ENCODE measurements at regions not wholly inside any gene's neighbourhood (a gene's known extent, or its start where the extent isn't known, plus 50 kb on each side); places are given as distances from the start of the nearest gene placed in this dataset.
"Not testable (repeated sequence)": the region's sequence is repeated elsewhere in the genome, so short reads cannot be mapped to it uniquely, and the experiment has no call there.

DNA sequence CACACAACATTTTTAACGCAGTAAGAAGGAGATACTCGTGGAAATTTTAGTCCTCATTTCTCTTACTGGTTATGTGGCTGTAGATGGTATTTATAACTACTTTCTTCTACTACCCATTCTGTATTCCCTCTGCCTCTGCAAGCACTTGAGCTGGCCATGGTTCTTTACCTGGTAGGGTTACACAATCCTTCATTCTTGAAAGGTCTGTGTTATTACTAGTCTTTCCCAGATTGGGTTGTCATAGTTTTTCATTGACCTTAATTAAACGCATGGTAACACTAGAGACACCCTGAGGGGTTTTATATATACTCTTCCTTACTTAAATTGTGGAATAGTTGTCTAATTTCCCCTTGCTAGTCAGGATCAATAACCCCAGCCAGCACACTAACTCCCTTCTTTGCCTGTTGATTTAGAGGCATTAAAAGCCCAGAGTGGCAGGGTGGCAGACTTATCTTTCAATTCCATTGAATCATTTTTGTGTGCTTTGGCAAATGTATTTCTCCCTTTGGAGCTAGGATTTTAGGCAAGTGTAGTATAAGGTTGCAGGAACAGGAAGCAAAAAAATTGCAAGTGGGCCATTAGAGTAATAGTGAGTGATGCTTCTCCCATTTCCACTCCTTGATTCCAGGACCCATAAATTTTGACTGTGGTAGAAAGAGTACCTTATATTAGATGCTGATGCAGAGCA is 113.6 kb upstream of the EMCN start:
- DNase-seq: no peak

DNA sequence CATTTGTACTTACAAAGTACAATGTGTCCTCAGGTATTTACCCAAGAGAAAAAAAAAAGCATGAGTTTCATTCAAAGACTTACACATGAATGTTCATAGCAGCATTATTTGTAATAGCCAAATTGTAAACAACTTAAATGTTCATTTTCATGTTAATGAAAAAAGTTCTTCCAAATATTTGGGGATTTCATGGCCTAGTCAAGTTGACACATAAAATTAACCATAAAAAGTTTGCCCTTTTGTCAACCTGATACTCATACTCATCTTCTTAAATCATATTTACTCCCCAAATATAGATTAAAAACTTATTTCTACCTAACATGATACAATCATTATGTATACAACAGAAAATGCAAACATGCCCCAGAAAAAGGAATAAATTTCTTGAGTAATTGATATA is 112.5 kb upstream of the EMCN start:
- DNase-seq: no peak

DNA sequence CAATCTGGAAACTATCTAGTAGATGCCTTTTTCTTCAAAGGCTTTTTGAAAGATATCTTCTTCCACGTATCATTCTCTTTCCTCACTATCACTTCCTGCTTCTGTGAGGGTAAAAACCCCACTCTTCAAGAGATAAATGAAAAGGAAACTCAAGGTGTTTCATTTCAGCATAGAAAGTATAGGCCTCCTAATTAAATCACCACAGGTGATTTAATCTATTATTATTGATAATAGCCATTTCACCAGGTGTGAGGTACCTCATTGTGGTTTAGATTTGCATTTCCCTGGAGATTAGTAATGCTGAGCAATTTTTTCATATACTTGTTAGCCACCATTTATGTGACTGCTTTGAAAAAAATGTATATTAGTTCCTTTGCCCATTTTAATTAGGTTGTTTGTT is 92.0 kb upstream of the EMCN start:
- no peak for DNase-seq

DNA sequence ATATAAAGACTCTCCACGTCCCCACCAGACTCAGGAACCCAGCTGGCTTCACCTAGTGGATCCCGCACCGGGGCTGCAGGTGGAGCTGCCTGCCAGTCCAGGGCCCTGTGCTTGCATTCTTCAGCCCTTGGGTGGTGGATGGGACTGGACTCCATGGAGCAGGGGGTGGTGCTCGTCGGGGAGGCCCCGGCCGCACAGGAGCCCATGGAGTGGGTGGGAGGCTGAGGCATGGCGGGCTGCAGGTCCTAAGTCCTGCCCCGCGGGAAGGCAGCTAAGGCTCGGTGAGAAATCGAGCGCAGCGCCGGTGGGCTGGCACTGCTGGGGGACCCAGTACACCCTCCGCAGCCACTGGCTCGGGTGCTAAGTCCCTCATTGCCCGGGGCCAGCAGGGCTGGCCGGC is 90.8 kb upstream of the EMCN start:
- not testable (repeated sequence) for DNase-seq

DNA sequence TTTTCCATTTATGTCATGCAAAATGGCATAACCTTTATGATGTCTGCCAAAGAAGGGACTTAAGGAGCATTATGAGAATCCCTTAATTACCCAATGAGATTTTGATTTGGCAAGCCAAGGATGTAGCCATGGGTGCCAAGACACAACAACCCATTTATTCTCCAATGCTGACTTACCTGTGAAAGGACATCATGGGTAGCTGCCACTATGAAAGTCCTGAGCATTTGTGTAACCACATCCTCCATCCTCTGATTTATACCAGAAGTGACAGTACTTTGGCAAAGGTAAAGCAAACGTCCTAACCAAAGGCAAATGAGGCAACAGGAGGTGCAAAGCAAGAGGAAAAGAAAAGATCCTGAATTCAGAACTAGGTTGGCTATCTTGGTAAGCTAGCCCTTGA is 87.3 kb upstream of the EMCN start:
- DNase-seq: no peak

DNA sequence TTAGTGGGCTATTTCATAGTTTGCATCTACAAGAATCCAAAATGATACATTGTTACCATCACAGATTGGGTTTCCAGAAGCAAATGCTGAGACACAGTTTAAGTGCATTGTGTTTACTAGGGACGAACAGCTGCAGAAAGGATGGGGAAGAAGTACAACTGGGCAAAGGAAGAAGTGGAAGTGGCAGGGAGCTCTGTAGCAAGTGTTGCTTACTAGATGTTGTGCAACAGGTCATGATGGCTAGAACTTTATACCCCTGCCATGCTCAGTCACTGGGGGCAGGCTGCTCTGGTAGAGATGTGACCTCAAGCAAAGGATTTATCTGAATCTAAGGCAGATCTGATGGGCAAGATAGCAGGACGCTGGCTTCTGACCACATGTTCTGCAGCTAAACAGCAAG is 76.1 kb upstream of the EMCN start:
- no peak for DNase-seq

DNA sequence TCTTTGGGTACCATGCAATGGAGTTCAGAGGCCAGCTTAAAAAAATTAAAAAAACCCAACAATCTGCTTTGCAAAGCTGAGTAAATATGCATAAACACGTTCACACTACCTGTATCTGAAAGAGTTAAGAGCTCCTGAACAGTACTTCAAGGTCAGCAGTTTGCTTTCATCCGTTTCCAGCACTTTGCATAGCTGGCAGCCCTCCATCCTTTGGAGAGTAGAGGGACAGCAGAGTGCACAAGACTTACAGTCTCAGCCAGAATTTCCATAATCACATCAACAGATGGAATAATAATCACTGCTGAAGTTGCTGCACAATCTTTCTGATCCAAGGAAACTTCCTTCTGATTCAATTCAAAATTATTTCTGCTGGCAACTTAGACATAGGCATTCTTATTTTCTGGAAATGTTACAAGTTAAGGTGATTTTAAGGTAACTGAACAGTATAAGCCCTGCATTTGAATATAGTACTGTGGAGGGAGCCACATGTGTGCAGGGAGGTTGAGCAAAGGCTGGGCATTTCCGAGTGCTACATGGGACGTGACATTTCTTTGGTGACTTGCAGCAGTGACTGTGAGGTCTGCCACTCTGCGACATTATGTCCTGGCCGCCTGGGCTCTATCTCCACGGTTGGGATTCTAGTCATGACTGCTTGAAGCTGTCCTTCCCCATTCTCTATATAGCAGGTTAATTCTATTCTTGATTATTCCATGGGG is 73.5 kb upstream of the EMCN start:
- DNase-seq: no peak

DNA sequence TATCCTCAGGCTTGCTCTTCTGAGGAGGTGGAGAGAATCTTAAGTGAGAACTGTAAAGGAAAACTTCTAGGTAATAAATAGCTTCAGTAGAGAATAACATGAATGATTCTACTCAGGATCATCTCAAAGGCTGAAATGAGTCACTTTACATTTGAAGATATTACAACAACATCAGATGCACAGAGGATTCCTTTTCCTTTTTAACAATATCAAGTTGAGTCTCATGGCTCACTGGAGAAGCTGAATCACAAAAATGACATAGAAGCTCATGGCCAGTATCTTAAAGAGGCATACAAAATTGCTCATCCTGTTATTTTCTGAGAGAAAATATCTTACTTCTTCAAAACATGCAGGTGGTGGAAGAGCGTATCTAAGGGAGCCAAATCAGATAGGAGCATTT is 72.5 kb upstream of the EMCN start:
- DNase-seq: no peak

DNA sequence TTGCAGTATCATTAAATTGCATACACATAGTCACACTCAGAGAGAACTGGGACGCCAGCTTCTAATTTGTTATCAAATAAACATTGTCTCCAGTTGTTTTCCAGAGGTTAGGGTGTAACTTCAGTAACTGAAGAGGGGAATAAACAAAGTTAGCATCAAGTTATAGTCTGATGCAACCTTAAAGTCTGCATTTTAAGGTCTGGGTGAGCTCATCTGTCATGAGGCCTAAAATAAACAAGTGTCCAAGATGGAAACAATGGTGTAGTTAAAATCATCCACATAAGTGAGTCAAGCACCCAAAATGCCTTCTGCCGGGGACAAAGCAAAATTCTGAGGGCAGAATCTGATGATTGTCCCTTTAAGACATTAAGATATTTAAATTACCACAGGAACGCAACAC is 70.3 kb upstream of the EMCN start:
- no peak for DNase-seq

DNA sequence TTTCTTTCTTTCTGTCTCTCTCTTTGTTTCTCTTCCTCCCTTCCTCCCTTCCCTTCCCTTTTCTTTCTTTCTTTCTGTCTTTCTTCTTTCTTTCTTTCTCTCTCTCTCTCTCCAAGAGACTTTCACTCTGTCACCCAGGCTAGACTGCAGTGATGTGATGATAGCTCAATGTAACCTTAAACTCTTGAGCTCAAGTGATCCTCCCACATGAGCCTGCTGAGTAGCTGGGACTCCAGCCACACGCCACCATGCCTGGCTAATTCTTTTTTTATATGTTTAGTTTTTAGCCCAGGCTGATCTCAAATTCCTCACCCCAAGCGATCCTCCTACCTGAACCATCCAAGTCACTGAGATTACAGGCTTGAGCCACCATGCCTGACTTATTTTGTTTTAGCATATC is 64.3 kb upstream of the EMCN start:
- no peak for DNase-seq

DNA sequence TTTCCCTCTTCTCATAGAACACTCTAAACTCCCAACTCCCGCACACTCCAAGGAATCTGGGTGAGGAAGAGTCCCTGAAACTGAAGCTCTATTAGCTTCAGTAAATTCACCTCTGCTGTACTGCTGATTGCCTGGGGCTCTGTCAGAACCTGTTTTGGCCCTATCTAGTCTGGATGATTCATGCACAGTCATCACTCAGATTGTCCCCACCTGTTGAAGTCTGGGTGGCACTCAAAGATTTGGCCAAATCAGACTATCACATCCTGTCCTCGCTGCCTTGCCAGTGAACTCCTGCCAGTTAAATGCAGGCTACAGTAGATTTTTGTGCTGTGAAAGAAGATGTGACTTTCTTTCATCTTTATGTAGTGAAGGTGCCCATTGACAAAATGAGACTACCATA is 63.5 kb upstream of the EMCN start:
- DNase-seq: no peak

DNA sequence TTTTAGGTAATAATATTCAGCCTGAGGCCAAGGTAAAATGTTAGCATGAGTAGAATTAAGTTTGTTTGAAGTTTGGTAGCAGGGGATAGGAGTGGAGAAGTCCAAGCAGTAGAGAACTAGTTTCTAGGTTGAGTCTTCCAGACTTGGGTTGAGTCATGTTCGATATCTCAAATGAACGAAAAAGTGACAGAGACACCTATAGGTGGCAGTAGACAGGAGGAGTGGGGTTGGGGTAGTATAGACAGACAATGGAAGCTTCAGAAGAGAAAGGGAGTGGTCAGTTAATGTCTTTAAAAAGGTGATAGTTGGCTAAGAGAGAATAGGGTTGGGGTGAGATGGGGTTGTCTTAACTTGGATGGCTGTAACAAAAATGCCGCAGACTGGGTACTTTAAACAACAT is 58.7 kb upstream of the EMCN start:
- no peak for DNase-seq

DNA sequence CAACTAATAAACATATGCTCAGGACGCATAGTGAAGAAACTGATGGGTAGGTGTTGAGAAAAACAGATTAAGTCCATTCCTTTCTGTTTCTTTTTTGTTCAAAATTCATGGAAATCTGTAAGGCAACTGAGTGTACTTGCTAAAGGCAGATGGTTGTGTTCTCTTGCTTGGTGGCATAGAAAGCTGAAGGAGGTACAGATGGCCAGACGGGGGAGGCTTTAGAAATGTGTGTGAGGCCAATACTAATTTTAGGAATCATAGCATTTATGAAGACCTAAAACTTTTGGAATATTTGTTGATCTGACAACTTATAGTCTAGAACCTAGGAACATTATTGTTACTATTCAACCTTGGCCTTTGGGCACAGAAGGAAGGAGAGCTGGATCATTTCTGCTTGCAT is 56.8 kb upstream of the EMCN start:
- no peak for DNase-seq

DNA sequence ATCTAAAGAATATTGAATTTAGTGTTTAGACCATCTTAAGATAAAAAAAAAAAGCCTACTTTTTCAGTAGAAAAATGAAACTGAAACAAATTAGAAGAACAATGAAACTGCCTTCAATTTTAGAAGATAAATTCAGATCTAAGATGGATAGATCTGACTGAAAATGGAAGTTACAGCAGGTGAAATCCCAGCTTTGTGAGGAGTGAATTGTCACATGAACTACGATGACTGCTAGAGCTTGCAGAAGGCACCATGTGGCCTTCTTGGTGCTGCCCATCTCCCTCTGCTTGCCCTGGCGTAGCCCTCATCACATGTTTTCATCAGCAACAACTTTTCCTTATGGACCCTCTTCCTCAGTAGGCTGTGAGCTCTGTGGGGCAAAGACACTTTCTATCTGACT is 51.4 kb upstream of the EMCN start:
- peak; percentile 29 for DNase-seq
